SK-N-MC (cell line): ENCODE measurements at regions not wholly inside any gene's neighbourhood (a gene's known extent, or its start where the extent isn't known, plus 50 kb on each side); places are given as distances from the start of the nearest gene placed in this dataset.

Source experiments
- EZH2 ChIP-seq: fragments of 200-600 bp; sonication (generic); IDR thresholded peaks from one replicate; pipeline ENCODE4 v1.6.1; 2017; ENCODE audit warnings: antibody characterized with exemption
- FOXP2 ChIP-seq: optimal IDR thresholded peaks from 2 replicates; pipeline ENCODE3; 2011; ENCODE audit warnings: mild to moderate bottlenecking, moderate library complexity; ENCODE audit not compliant: insufficient read depth; ENCODE audit errors: extremely low read length, control extremely low read depth
- POLR2AphosphoS5 ChIP-seq: IDR thresholded peaks from 2 replicates; pipeline ENCODE4 v1.6.1; 2012; ENCODE audit warnings: mild to moderate bottlenecking, low read depth, low read length, borderline replicate concordance

DNA sequence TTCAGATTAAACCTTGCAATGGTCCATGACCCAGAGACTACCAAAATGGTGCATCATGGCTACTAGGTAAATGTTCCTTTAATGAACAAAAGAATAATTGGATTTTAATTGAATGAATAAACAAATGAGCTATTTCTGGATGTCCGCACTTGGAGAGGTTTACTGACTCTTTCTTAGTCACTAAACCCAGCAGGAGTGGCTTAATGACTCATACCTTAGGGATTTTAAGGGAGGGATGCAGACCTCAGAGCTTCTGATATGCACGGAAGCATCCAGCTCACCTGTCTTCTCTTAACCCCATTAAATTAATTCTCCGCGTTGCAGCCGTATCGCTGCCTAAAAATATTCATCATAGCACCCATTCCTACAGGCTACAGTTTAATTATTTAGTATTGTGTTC lies 970.0 kb upstream of the SLC35B3 start:
- TF ChIP-seq EZH2 (no peak), POLR2AphosphoS5 (no peak), FOXP2 (no peak)
